ENCODE measurements at regions not wholly inside any gene's neighbourhood (a gene's known extent, or its start where the extent isn't known, plus 50 kb on each side); places are given as distances from the start of the nearest gene placed in this dataset.

GRCh38 chr18:9039441-9040071 is 62.9 kb upstream of the NDUFV2 start:
- TF ChIP-seq CTCF (IDR thresholded peaks at IDR 0.05): no peak
- Histone ChIP-seq H3K9me3 (no peaks in the 10 kb centered on the region), H3K4me3 (no peak overlapping the region), H3K4me1 (ENCODE audit: low read depth) (no peaks in the 10 kb centered on the region), H3K36me3 (ENCODE audit: low read depth) (no peaks in the 10 kb centered on the region)
- no peak for DNase-seq
- no peak for ATAC-seq
- intact Hi-C loops (cut with DNase I, micrococcal nuclease): no loop called here

- no peaks in the 10 kb centered on the region for H3K9me3 ChIP-seq
- no peak for TF ChIP-seq CTCF (IDR thresholded peaks at IDR 0.05)
- intact Hi-C loops (cut with DNase I, micrococcal nuclease): no loop called here
- H3K4me3 ChIP-seq: no peak overlapping the region
- no peaks in the 10 kb centered on the region for H3K4me1 ChIP-seq (ENCODE audit: low read depth)
- ATAC-seq (no peak), DNase-seq (no peak)
- no peaks in the 10 kb centered on the region for H3K36me3 ChIP-seq (ENCODE audit: low read depth)
These were observed 59.6 kb upstream of the NDUFV2 start for GRCh38 chr18:9042766-9043481.

GRCh38 chr18:9043581-9043980 is 58.9 kb upstream of the NDUFV2 start:
- DNase-seq (no peak), ATAC-seq (no peak)
- Histone ChIP-seq H3K4me1 (ENCODE audit: low read depth) (no peaks in the 10 kb centered on the region), H3K36me3 (ENCODE audit: low read depth) (no peaks in the 10 kb centered on the region), H3K4me3 (no peak overlapping the region), H3K9me3 (no peaks in the 10 kb centered on the region)
- intact Hi-C loops (cut with DNase I, micrococcal nuclease): no loop called here
- TF ChIP-seq CTCF (IDR thresholded peaks at IDR 0.05): no peak

GRCh38 chr18:9047715-9048114 is 54.8 kb upstream of the NDUFV2 start:
- DNase-seq (no peak), ATAC-seq (no peak)
- no peak for TF ChIP-seq CTCF (IDR thresholded peaks at IDR 0.05)
- Histone ChIP-seq H3K4me3 (no peak overlapping the region), H3K9me3 (peaks cover 22% of the 10 kb centered on the region), H3K4me1 (ENCODE audit: low read depth) (no peaks in the 10 kb centered on the region), H3K36me3 (ENCODE audit: low read depth) (no peaks in the 10 kb centered on the region)
- intact Hi-C loops (cut with DNase I, micrococcal nuclease): no loop called here

GRCh38 chr18:9048236-9048635 is 54.3 kb upstream of the NDUFV2 start:
- ATAC-seq: no peak
- Histone ChIP-seq H3K4me1 (ENCODE audit: low read depth) (no peaks in the 10 kb centered on the region), H3K4me3 (no peak overlapping the region), H3K36me3 (ENCODE audit: low read depth) (no peaks in the 10 kb centered on the region), H3K9me3 (peaks cover 23% of the 10 kb centered on the region)
- intact Hi-C loops (cut with DNase I, micrococcal nuclease): no loop called here
- no peak for TF ChIP-seq CTCF (IDR thresholded peaks at IDR 0.05)
- no peak for DNase-seq
